K562 (cell line): ENCODE measurements at regions not wholly inside any gene's neighbourhood (a gene's known extent, or its start where the extent isn't known, plus 50 kb on each side); places are given as distances from the start of the nearest gene placed in this dataset.

Experiments used
- ATAC-seq: fragments of 200-7000 bp; cut with Tn5 transposase; 3 replicates; pipeline ENCODE4 v1.9.1; 2020; ENCODE audit warnings: moderate library complexity
- BruUV-seq: library from RNA; stranded (reverse); fragments of 400-500 nt; replicated peaks from 2 replicates; lab custom pipeline; 2021; lab: Mats Ljungman, UMichigan
- CTCF ChIA-PET: fragments of 300-600 bp; formaldehyde crosslinking; extraction: SDS; loops from one replicate; lab custom pipeline; 2021; ENCODE audit warnings: low intra/inter-chr PET ratio; lab: Yijun Ruan, JAX
- POLR2A ChIA-PET: fragments of 300-600, 350-650 bp; sonication (Branson Sonifier 250); formaldehyde crosslinking; extraction: SDS; loops from one replicate; lab custom pipeline; 2021; ENCODE audit warnings: antibody characterized with exemption, inconsistent platforms; lab: Yijun Ruan, JAX
- DNase-seq, 4 experiments: peaks; one replicate each; pipeline versions ENCODE4 v3.0.0 to v3.0.0-alpha.2; 2011 to 2018; ENCODE audit warnings: low spot score in 3 of 4, mixed read lengths in 3 of 4; ENCODE audit errors: extremely low read depth in 1 of 4
- FAIRE-seq: peaks from 2 replicates; lab custom pipeline; 2011; peaks lifted over from hg19 to GRCh38; lab: Jason Lieb, UNC
- H2AFZ ChIP-seq: 2 replicates; pipeline ENCODE4 v1.6.0; 2011; ENCODE audit warnings: low read depth, low read length, control low read depth, inconsistent platforms
- H3K27ac ChIP-seq: fragments of 200-600 bp; 3 replicates; pipeline ENCODE4 v1.8.0; 2011; ENCODE audit warnings: low read depth, mild to moderate bottlenecking, control low read depth, inconsistent platforms, low read length, moderate library complexity, mixed read lengths; ENCODE audit errors: extremely low read depth
- H3K27me3 ChIP-seq, 2 experiments: fragments of 300-600 bp in 1 of 2; 2 replicates in 1 of 2; 3 replicates in 1 of 2; pipeline versions ENCODE4 v1.6.0 to v1.8.0; 2011; ENCODE audit warnings: inconsistent platforms in 2 of 2, low read length in 2 of 2, mild to moderate bottlenecking in 1 of 2, mixed read lengths in 1 of 2, moderate library complexity in 1 of 2; ENCODE audit not compliant: control insufficient read depth in 2 of 2, insufficient read depth in 2 of 2
- H3K36me3 ChIP-seq: fragments of 300-600 bp; 3 replicates; pipeline ENCODE4 v1.8.0; 2011; ENCODE audit warnings: mild to moderate bottlenecking, low read length, inconsistent platforms; ENCODE audit not compliant: control insufficient read depth, insufficient read depth
- H3K4me1 ChIP-seq, 2 experiments: fragments of 200-600 bp in 1 of 2; replicated peaks in 1 of 2; 2 replicates in 1 of 2; 3 replicates in 1 of 2; pipeline versions ENCODE4 v1.5.1 to v1.8.0; 2011; ENCODE audit warnings: inconsistent platforms in 2 of 2, low read length in 2 of 2, mild to moderate bottlenecking in 1 of 2, mixed read lengths in 1 of 2, moderate library complexity in 1 of 2; ENCODE audit not compliant: control insufficient read depth in 2 of 2, insufficient read depth in 2 of 2
- H3K4me2 ChIP-seq: 2 replicates; pipeline ENCODE4 v1.6.1; 2011; ENCODE audit warnings: low read length, control low read depth, inconsistent platforms, mixed read lengths; ENCODE audit not compliant: insufficient read depth
- H3K4me3 ChIP-seq: fragments of 200-600 bp; sonication (generic), shearing (Covaris generic); 2 replicates; pipeline ENCODE4 v1.5.1; 2016; ENCODE audit warnings: control low read depth, inconsistent platforms
- H3K79me2 ChIP-seq: fragments of 200-600 bp; 3 replicates; pipeline ENCODE4 v1.8.0; 2011; ENCODE audit warnings: low read length, inconsistent platforms; ENCODE audit not compliant: control insufficient read depth, insufficient read depth
- H3K9ac ChIP-seq, 2 experiments: 2 replicates each; pipeline versions ENCODE4 v1.6.0 to v1.6.1; 2011; ENCODE audit warnings: low read depth in 2 of 2, low read length in 2 of 2, control low read depth in 1 of 2, inconsistent platforms in 1 of 2, mild to moderate bottlenecking in 1 of 2, mixed read lengths in 1 of 2; ENCODE audit not compliant: insufficient read depth in 1 of 2
- H3K9me1 ChIP-seq: one replicate; pipeline ENCODE4 v1.6.0; 2011; ENCODE audit warnings: inconsistent platforms, mild to moderate bottlenecking, low read length, moderate library complexity; ENCODE audit not compliant: control insufficient read depth, insufficient read depth
- H3K9me3 ChIP-seq: replicated peaks from 2 replicates; pipeline ENCODE4 v1.5.1; 2011; ENCODE audit warnings: low read depth, low read length, inconsistent platforms; ENCODE audit not compliant: control insufficient read depth, insufficient read depth
- H4K20me1 ChIP-seq: replicated peaks from 2 replicates; pipeline ENCODE4 v1.6.1; 2011; ENCODE audit warnings: low read length, inconsistent platforms, mixed read lengths; ENCODE audit not compliant: control insufficient read depth, insufficient read depth
- CHCHD3 ChIP-seq: fragments of 250-450 bp; sonication (Bioruptor Pico); IDR thresholded peaks from 2 replicates; pipeline ENCODE4 v2.1.2; 2022; ENCODE audit warnings: mild to moderate bottlenecking
- KLF16 ChIP-seq: IDR thresholded peaks from 2 replicates; pipeline ENCODE4 v1.6.1; 2016; ENCODE audit warnings: antibody characterized with exemption
- MAFG ChIP-seq: fragments of 450-650 bp; conservative IDR thresholded peaks from 2 replicates; pipeline ENCODE4 v1.6.1; 2016; ENCODE audit warnings: missing genetic modification characterization, missing compliant biosample characterization
- MAZ ChIP-seq, 2 experiments: fragments of 450-650 bp in 1 of 2; sonication (generic) in 1 of 2; formaldehyde crosslinking; IDR thresholded peaks in 1 of 2; conservative IDR thresholded peaks in 1 of 2; 2 replicates each; pipeline versions ENCODE4 v1.4.0 to v1.5.0; 2020; ENCODE audit warnings: mild to moderate bottlenecking in 1 of 2, missing genetic modification reagents in 1 of 2
- MEF2A ChIP-seq: IDR thresholded peaks from 2 replicates; pipeline ENCODE4 v1.6.1; 2011; ENCODE audit warnings: low read depth, mild to moderate bottlenecking, low read length, moderate library complexity; ENCODE audit not compliant: control insufficient read depth
- NCOR1 ChIP-seq: fragments of 450-650 bp; IDR thresholded peaks from 2 replicates; pipeline ENCODE4 v1.6.1; 2016; ENCODE audit warnings: mild to moderate bottlenecking, moderate library complexity
- NRF1 ChIP-seq, 2 experiments: fragments of 450-650 bp; IDR thresholded peaks in 1 of 2; conservative IDR thresholded peaks in 1 of 2; 2 replicates each; pipeline ENCODE4 v1.6.1; 2014; ENCODE audit warnings: mild to moderate bottlenecking in 2 of 2
- PHF21A ChIP-seq: fragments of 450-650 bp; IDR thresholded peaks from 2 replicates; pipeline ENCODE4 v1.6.1; 2017; ENCODE audit warnings: low read depth, borderline replicate concordance
- PRPF4 ChIP-seq: fragments of 200-400 bp; formaldehyde crosslinking; IDR thresholded peaks from one replicate; pipeline ENCODE4 v1.6.1; 2017; ENCODE audit warnings: low read length, low read depth, mild to moderate bottlenecking; ENCODE audit not compliant: insufficient read depth, poor library complexity, severe bottlenecking
- PYGO2 ChIP-seq: fragments of 450-650 bp; IDR thresholded peaks from 2 replicates; pipeline ENCODE4 v1.6.1; 2016; ENCODE audit warnings: mild to moderate bottlenecking, missing genetic modification characterization, moderate library complexity, missing compliant biosample characterization
- SMAD2 ChIP-seq: fragments of 150-350 bp; IDR thresholded peaks from 2 replicates; pipeline ENCODE4 v1.6.1; 2014; ENCODE audit warnings: low read depth, mild to moderate bottlenecking, low read length
- SUPT5H ChIP-seq: fragments of 450-650 bp; IDR thresholded peaks from 2 replicates; pipeline ENCODE4 v1.6.1; 2016
- ZNF316 ChIP-seq: fragments of 450-650 bp; IDR thresholded peaks from 2 replicates; pipeline ENCODE4 v1.6.1; 2016
- in situ Hi-C: fragments of 300-500 bp; cut with MboI; formaldehyde crosslinking; loops from 4 replicates; pipeline ENCODE4 v1.15.0; 2018; ENCODE audit warnings: inconsistent platforms, mixed read lengths
- intact Hi-C: fragments of 100-400 bp; cut with micrococcal nuclease; formaldehyde crosslinking; loops from 2 replicates; pipeline ENCODE4 v1.14.2; 2022

- Histone ChIP-seq H2AFZ (no peak overlapping the region), H3K27ac (no peak overlapping the region), H3K4me2 (no peak overlapping the region), H3K4me1 (no peaks in the 10 kb centered on the region; a peak in 1 of 5 replicates), H4K20me1 (no peaks in the 10 kb centered on the region), H3K9me1 (no peaks in the 10 kb centered on the region), H3K36me3 (no peaks in the 10 kb centered on the region), H3K9me3 (no peaks in the 10 kb centered on the region), H3K79me2 (no peaks in the 10 kb centered on the region), H3K9ac (no peak overlapping the region), H3K27me3 (no peaks in the 10 kb centered on the region), H3K4me3 (no peak overlapping the region)
- no peak for FAIRE-seq
- BruUV-seq, result no TSS peak
- POLR2A ChIA-PET, result no interaction called here
- TF ChIP-seq SUPT5H, result no peak
- no peak for TF ChIP-seq PYGO2 (tag)
- TF ChIP-seq ZNF316, result peak; percentile 36; the same call in 1 of the 2 replicates
- no peak for TF ChIP-seq KLF16
- TF ChIP-seq NRF1 (conservative IDR thresholded peaks at IDR 0.05 in 1 of 2, IDR thresholded peaks at IDR 0.05 in 1 of 2), result no peak
- TF ChIP-seq CHCHD3, result no peak
- no peak for TF ChIP-seq SMAD2
- no peak for TF ChIP-seq NCOR1
- TF ChIP-seq MAZ (CRISPR knock-in tag; conservative IDR thresholded peaks at IDR 0.05 in 1 of 2, IDR thresholded peaks at IDR 0.05 in 1 of 2), result no peak
- 0 out of 2 replicates have a peak, but pooled peaks have one; percentile 8 for TF ChIP-seq MAFG (tag)
- no peak for TF ChIP-seq MEF2A
- TF ChIP-seq PRPF4, result no peak
- no peak for TF ChIP-seq PHF21A
- in situ Hi-C loops (no loop called here), intact Hi-C loops (no loop called here)
- CTCF ChIA-PET, result no interaction called here
- ATAC-seq, result no peak
- DNase-seq, result no peak
Observed at GRCh38 chr9:19703702-19704101, 85.1 kb downstream of the SLC24A2 start.
